Activated CD4-positive, alpha-beta T cell treated with anti-CD3 and anti-CD28 coated beads for 36 hours (primary cell): ENCODE measurements at regions not wholly inside any gene's neighbourhood (a gene's known extent, or its start where the extent isn't known, plus 50 kb on each side); places are given as distances from the start of the nearest gene placed in this dataset.

Source experiments
- ATAC-seq: fragments of 200-7000 bp; cut with Tn5 transposase; one replicate; pipeline ENCODE4 v1.10.0; 2021; ENCODE audit warnings: mild to moderate bottlenecking, moderate library complexity
- CTCF ChIA-PET: fragments of 350-600 bp; sonication (Branson Sonifier 250); formaldehyde crosslinking; loops from one replicate; lab custom pipeline; 2021; ENCODE audit warnings: antibody characterized with exemption; lab: Charles Lee
- POLR2A ChIA-PET: fragments of 350-600 bp; sonication (Branson Sonifier 250); formaldehyde crosslinking; loops from one replicate; lab custom pipeline; 2021; ENCODE audit warnings: antibody characterized with exemption, inconsistent platforms; lab: Charles Lee
- DNase-seq: peaks from one replicate; pipeline ENCODE4 v3.0.0-alpha.2; 2020
- H3K27ac Mint-ChIP-seq: one replicate; pipeline ENCODE4 v1.8.0; 2021; ENCODE audit warnings: mixed read lengths
- H3K27me3 Mint-ChIP-seq: one replicate; pipeline ENCODE4 v1.8.0; 2021; ENCODE audit warnings: mixed read lengths
- H3K36me3 Mint-ChIP-seq: one replicate; pipeline ENCODE4 v1.8.0; 2021; ENCODE audit warnings: low read depth, mixed read lengths
- H3K4me1 Mint-ChIP-seq: one replicate; pipeline ENCODE4 v1.8.0; 2021; ENCODE audit warnings: mixed read lengths
- H3K4me3 Mint-ChIP-seq: one replicate; pipeline ENCODE4 v1.8.0; 2021; ENCODE audit warnings: mild to moderate bottlenecking, moderate library complexity, mixed read lengths
- H3K9me3 Mint-ChIP-seq: one replicate; pipeline ENCODE4 v1.8.0; 2021; ENCODE audit warnings: low read depth, mixed read lengths
- intact Hi-C, 2 experiments: fragments of 100-400 bp; cut with DNase I in 1 of 2; cut with micrococcal nuclease in 1 of 2; formaldehyde crosslinking; loops; one replicate each; pipeline versions ENCODE4 v1.14.2 to v1.15.1; 2022 to 2024; cut with DNase I, micrococcal nuclease

DNA sequence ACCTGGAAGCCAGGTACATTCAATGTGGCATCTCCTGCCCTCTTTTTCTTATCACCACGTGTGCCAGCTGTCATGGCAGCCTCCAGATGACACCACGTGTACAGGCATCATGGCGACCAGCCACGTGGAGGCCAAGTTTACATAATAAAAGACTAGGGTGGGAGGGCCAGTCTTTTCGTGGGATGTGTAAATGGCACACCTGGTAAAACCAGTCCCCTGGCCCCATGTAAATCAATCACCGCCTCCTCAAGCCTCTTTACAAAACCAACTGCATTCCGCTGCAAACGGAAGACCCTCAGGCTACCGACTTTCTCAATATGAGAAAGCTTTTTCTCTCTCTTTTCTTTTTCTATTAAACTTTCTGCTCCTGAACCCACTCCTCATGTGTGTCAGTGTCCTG is 65.1 kb upstream of the PHF14 start:
- intact Hi-C loops, result no loop called here
- ChIA-PET CTCF (no interaction called here), POLR2A (no interaction called here)
- no peak for DNase-seq
- no peak for ATAC-seq
- no peaks in the 10 kb centered on the region for H3K36me3 Mint-ChIP-seq
- H3K27ac Mint-ChIP-seq, result no peak overlapping the region
- peaks cover 3% of the 10 kb centered on the region for H3K9me3 Mint-ChIP-seq
- no peaks in the 10 kb centered on the region for H3K4me1 Mint-ChIP-seq
- H3K27me3 Mint-ChIP-seq, result peaks cover 5% of the 10 kb centered on the region
- no peak overlapping the region for H3K4me3 Mint-ChIP-seq

DNA sequence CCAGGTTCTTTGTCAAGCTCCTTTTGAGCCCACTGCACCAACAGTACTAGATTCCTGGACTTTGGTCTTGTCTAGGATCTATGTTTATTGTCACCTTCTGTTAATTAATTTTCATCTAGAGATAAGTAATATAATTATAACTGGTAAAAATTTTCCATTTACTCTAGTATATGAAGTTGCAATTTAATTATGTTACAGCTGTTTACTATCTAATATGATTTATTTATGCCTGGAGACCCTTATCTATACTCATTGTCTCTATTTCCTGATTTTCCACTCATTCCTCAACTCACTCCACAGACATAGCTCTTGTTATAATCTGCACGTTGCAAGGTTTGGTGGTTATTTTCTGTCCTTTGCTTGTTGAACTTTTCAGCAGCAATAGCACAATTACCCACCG is 63.2 kb upstream of the PHF14 start:
- Mint-ChIP-seq H3K4me1 (no peaks in the 10 kb centered on the region), H3K9me3 (peaks cover 3% of the 10 kb centered on the region), H3K27me3 (peaks cover 10% of the 10 kb centered on the region), H3K27ac (no peak overlapping the region), H3K4me3 (no peak overlapping the region), H3K36me3 (no peaks in the 10 kb centered on the region)
- POLR2A ChIA-PET, result no interaction called here
- intact Hi-C loops, result no loop called here
- no peak for DNase-seq
- CTCF ChIA-PET, result no interaction called here
- no peak for ATAC-seq

- ChIA-PET POLR2A (no interaction called here), CTCF (no interaction called here)
- no peak overlapping the region for H3K4me3 Mint-ChIP-seq
- H3K27ac Mint-ChIP-seq, result no peak overlapping the region
- peaks cover 7% of the 10 kb centered on the region for H3K27me3 Mint-ChIP-seq
- intact Hi-C loops, result no loop called here
- no peaks in the 10 kb centered on the region for H3K36me3 Mint-ChIP-seq
- DNase-seq (no peak), ATAC-seq (no peak)
- no peaks in the 10 kb centered on the region for H3K4me1 Mint-ChIP-seq
- peaks cover 3% of the 10 kb centered on the region for H3K9me3 Mint-ChIP-seq
Observed at GRCh38 chr7:10912077-10912476, 61.6 kb upstream of the PHF14 start.

DNA sequence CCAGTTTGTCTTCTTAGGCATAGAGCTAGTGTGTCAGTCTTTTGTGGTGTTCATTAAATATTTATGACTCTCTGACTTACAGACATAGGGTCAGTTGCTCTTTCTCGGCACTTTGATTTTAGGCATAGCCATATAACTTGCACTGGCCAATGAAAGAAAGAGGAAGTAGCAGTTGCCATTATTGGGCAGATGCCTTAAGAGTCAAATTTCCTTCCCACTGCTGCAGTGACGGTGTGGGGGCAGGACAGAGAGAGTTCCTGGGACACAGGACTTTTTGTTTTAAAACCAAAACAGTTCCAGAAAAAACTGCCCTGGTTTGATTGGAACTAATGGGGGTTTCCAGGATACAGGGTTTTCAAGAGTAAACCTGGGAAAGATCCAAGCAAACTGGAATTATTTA is 60.2 kb upstream of the PHF14 start:
- Mint-ChIP-seq H3K36me3 (no peaks in the 10 kb centered on the region), H3K27me3 (peaks cover 9% of the 10 kb centered on the region), H3K4me1 (no peaks in the 10 kb centered on the region), H3K27ac (no peak overlapping the region), H3K4me3 (no peak overlapping the region), H3K9me3 (peaks cover 3% of the 10 kb centered on the region)
- ChIA-PET POLR2A (no interaction called here), CTCF (no interaction called here)
- ATAC-seq (no peak), DNase-seq (no peak)
- intact Hi-C loops, result no loop called here

GRCh38 chr7:10918093-10918590 is 55.5 kb upstream of the PHF14 start:
- H3K4me1 Mint-ChIP-seq, result no peaks in the 10 kb centered on the region
- no peak overlapping the region for H3K27ac Mint-ChIP-seq
- H3K9me3 Mint-ChIP-seq, result no peaks in the 10 kb centered on the region
- H3K36me3 Mint-ChIP-seq, result no peaks in the 10 kb centered on the region
- intact Hi-C loops, result loop anchor here in 1 of 2 experiments (5.0 kb wide), 1 partner anchor 989 kb away; no protein-coding TSS in a partner anchor
- no peak for ATAC-seq
- H3K4me3 Mint-ChIP-seq, result no peak overlapping the region
- ChIA-PET CTCF (no interaction called here), POLR2A (no interaction called here)
- H3K27me3 Mint-ChIP-seq, result peaks cover 7% of the 10 kb centered on the region
- DNase-seq, result no peak

DNA sequence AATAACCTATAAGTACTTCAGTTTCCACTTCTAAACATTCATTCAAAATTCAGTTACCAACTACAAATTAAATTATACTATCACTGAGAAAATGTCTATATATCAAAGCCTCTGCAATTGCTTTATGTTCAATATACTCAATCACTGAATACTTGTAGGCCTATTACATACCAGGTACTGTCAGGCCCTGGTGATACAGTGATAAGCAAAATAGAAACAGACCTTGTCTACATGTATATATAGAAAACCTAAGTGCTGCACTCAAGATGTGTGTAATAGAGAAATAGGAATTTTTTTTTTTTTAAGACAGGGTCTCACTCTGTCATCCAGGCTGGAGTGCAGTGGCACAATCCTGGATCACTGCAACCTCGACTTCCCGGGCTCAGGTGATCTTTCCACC is 53.7 kb upstream of the PHF14 start:
- CTCF ChIA-PET, result interaction anchor here (0.6 kb wide), 1 partner anchor 21 kb away, joined by 3 read pairs; no protein-coding TSS in a partner anchor
- no peaks in the 10 kb centered on the region for H3K4me1 Mint-ChIP-seq
- H3K36me3 Mint-ChIP-seq, result no peaks in the 10 kb centered on the region
- no peak overlapping the region for H3K27ac Mint-ChIP-seq
- peaks cover 2% of the 10 kb centered on the region for H3K27me3 Mint-ChIP-seq
- no peak for DNase-seq
- intact Hi-C loops, result loop anchor here in 1 of 2 experiments (5.0 kb wide), 1 partner anchor 987 kb away; no protein-coding TSS in a partner anchor
- H3K9me3 Mint-ChIP-seq, result no peaks in the 10 kb centered on the region
- POLR2A ChIA-PET, result no interaction called here
- ATAC-seq, result no peak
- no peak overlapping the region for H3K4me3 Mint-ChIP-seq
